ENCODE measurements at regions not wholly inside any gene's neighbourhood (a gene's known extent, or its start where the extent isn't known, plus 50 kb on each side); places are given as distances from the start of the nearest gene placed in this dataset.

GRCh38 chr15:69781411-69782125, 316.1 kb downstream of the TLE3 start:
- Histone ChIP-seq H3K9ac (ENCODE audit: low read length) (no peak overlapping the region), H3K4me3 (ENCODE audit: low read depth, low read length, poor library complexity, severe bottlenecking) (no peak overlapping the region), H3K27me3 (ENCODE audit: insufficient read depth, low read length) (no peaks in the 10 kb centered on the region), H4K20me1 (ENCODE audit: insufficient read depth, low read length) (no peaks in the 10 kb centered on the region), H3K4me2 (ENCODE audit: low read length) (no peak overlapping the region), H3K79me2 (ENCODE audit: insufficient read depth, low read length) (no peaks in the 10 kb centered on the region), H2AFZ (ENCODE audit: low read length) (no peak overlapping the region), H3K36me3 (ENCODE audit: insufficient read depth, low read length) (no peaks in the 10 kb centered on the region), H3K4me1 (ENCODE audit: insufficient read depth, low read length, severe bottlenecking) (peaks cover 39% of the 10 kb centered on the region), H3K9me3 (ENCODE audit: low read length) (0 out of 2 replicates have a peak, but pooled peaks cover 6% of the 10 kb centered on the region), H3K27ac (ENCODE audit: low read depth, low read length, poor library complexity, severe bottlenecking) (peak overlapping the region; percentile 33), H3F3A (ENCODE audit: insufficient read depth, low read length) (no peaks in the 10 kb centered on the region), H3K9me2 (ENCODE audit: low read depth, low read length) (no peaks in the 10 kb centered on the region)
- TF ChIP-seq EZH2 (IDR thresholded peaks at IDR 0.05; ENCODE audit: borderline replicate concordance, low read length) (no peak), CTCF (IDR thresholded peaks at IDR 0.05; ENCODE audit: low read length) (no peak)

GRCh38 chr15:69782139-69782658, 315.5 kb downstream of the TLE3 start:
- Histone ChIP-seq H3K4me3 (ENCODE audit: low read depth, low read length, poor library complexity, severe bottlenecking) (no peak overlapping the region), H2AFZ (ENCODE audit: low read length) (no peak overlapping the region), H3F3A (ENCODE audit: insufficient read depth, low read length) (no peaks in the 10 kb centered on the region), H3K4me1 (ENCODE audit: insufficient read depth, low read length, severe bottlenecking) (peaks cover 39% of the 10 kb centered on the region), H3K27ac (ENCODE audit: low read depth, low read length, poor library complexity, severe bottlenecking) (peak overlapping the region; percentile 81), H3K79me2 (ENCODE audit: insufficient read depth, low read length) (no peaks in the 10 kb centered on the region), H4K20me1 (ENCODE audit: insufficient read depth, low read length) (no peaks in the 10 kb centered on the region), H3K9ac (ENCODE audit: low read length) (no peak overlapping the region), H3K27me3 (ENCODE audit: insufficient read depth, low read length) (no peaks in the 10 kb centered on the region), H3K36me3 (ENCODE audit: insufficient read depth, low read length) (no peaks in the 10 kb centered on the region), H3K4me2 (ENCODE audit: low read length) (no peak overlapping the region), H3K9me3 (ENCODE audit: low read length) (0 out of 2 replicates have a peak, but pooled peaks cover 4% of the 10 kb centered on the region), H3K9me2 (ENCODE audit: low read depth, low read length) (no peaks in the 10 kb centered on the region)
- TF ChIP-seq EZH2 (IDR thresholded peaks at IDR 0.05; ENCODE audit: borderline replicate concordance, low read length) (no peak), CTCF (IDR thresholded peaks at IDR 0.05; ENCODE audit: low read length) (no peak)

- Histone ChIP-seq H2AFZ (ENCODE audit: low read length) (no peak overlapping the region), H3K27me3 (ENCODE audit: insufficient read depth, low read length) (no peaks in the 10 kb centered on the region), H4K20me1 (ENCODE audit: insufficient read depth, low read length) (no peaks in the 10 kb centered on the region), H3K27ac (ENCODE audit: low read depth, low read length, poor library complexity, severe bottlenecking) (peak overlapping the region; percentile 81), H3K9me2 (ENCODE audit: low read depth, low read length) (no peaks in the 10 kb centered on the region), H3K4me1 (ENCODE audit: insufficient read depth, low read length, severe bottlenecking) (peaks cover 40% of the 10 kb centered on the region), H3F3A (ENCODE audit: insufficient read depth, low read length) (no peaks in the 10 kb centered on the region), H3K36me3 (ENCODE audit: insufficient read depth, low read length) (no peaks in the 10 kb centered on the region), H3K79me2 (ENCODE audit: insufficient read depth, low read length) (no peaks in the 10 kb centered on the region), H3K9ac (ENCODE audit: low read length) (peak overlapping the region; percentile 44), H3K9me3 (ENCODE audit: low read length) (no peaks in the 10 kb centered on the region), H3K4me3 (ENCODE audit: low read depth, low read length, poor library complexity, severe bottlenecking) (peak overlapping the region; percentile 22), H3K4me2 (ENCODE audit: low read length) (peak overlapping the region; percentile 54)
- TF ChIP-seq EZH2 (IDR thresholded peaks at IDR 0.05; ENCODE audit: borderline replicate concordance, low read length) (no peak), CTCF (IDR thresholded peaks at IDR 0.05; ENCODE audit: low read length) (no peak)
Measured at GRCh38 chr15:69782809-69783208, 314.9 kb downstream of the TLE3 start.
